HG02623 (cell line): ENCODE measurements at regions not wholly inside any gene's neighbourhood (a gene's known extent, or its start where the extent isn't known, plus 50 kb on each side); places are given as distances from the start of the nearest gene placed in this dataset.
"Not testable (repeated sequence)": the region's sequence is repeated elsewhere in the genome, so short reads cannot be mapped to it uniquely, and the experiment has no call there.

ENCODE experiments used
- ATAC-seq: cut with Tn5 transposase; IDR thresholded peaks from one replicate; pipeline ENCODE4 v1.9.1; 2021; ENCODE audit warnings: moderate library complexity; ENCODE audit not compliant: unreplicated experiment

- ATAC-seq, result no peak
These were observed 117.2 kb downstream of the CASP12 start for GRCh38 chr11:104781037-104781436.

GRCh38 chr11:104776501-104777170 lies 121.6 kb downstream of the CASP12 start:
- ATAC-seq, result no peak

- ATAC-seq, result no peak
These were observed 123.7 kb downstream of the CASP12 start for GRCh38 chr11:104774578-104774977.

GRCh38 chr11:104772806-104773241 lies 125.4 kb downstream of the CASP12 start:
- ATAC-seq, result no peak

GRCh38 chr11:104771763-104772162 lies 126.5 kb downstream of the CASP12 start:
- no peak for ATAC-seq

GRCh38 chr11:104771046-104771445 lies 127.2 kb downstream of the CASP12 start:
- ATAC-seq, result not testable (repeated sequence)

- no peak for ATAC-seq
These were observed 132.7 kb downstream of the CASP12 start for GRCh38 chr11:104765401-104766095.

- ATAC-seq, result no peak
These were observed 133.6 kb downstream of the CASP12 start for GRCh38 chr11:104764710-104765045.

- ATAC-seq, result no peak
These were observed 134.1 kb downstream of the CASP12 start for GRCh38 chr11:104763930-104764709.

- ATAC-seq, result no peak
These were observed 136.7 kb downstream of the CASP12 start for GRCh38 chr11:104761511-104761910.

GRCh38 chr11:104759464-104759863 lies 138.8 kb downstream of the CASP12 start:
- no peak for ATAC-seq

GRCh38 chr11:104738918-104739317 lies 159.3 kb downstream of the CASP12 start:
- ATAC-seq, result no peak

- no peak for ATAC-seq
These were observed 160.1 kb downstream of the CASP12 start for GRCh38 chr11:104738208-104738607.

- no peak for ATAC-seq
These were observed 161.8 kb downstream of the CASP12 start for GRCh38 chr11:104736502-104736901.

- ATAC-seq, result no peak
These were observed 163.3 kb downstream of the CASP12 start for GRCh38 chr11:104734998-104735397.

- ATAC-seq, result no peak
These were observed 166.4 kb downstream of the CASP12 start for GRCh38 chr11:104731890-104732289.

- no peak for ATAC-seq
These were observed 169.3 kb downstream of the CASP12 start for GRCh38 chr11:104728927-104729326.

- no peak for ATAC-seq
These were observed 170.5 kb downstream of the CASP12 start for GRCh38 chr11:104727768-104728167.

- no peak for ATAC-seq
These were observed 171.2 kb downstream of the CASP12 start for GRCh38 chr11:104727095-104727494.

- ATAC-seq, result no peak
These were observed 172.4 kb downstream of the CASP12 start for GRCh38 chr11:104725796-104726408.

GRCh38 chr11:104713401-104713800 lies 184.9 kb downstream of the CASP12 start:
- ATAC-seq, result no peak
